ENCODE measurements at regions not wholly inside any gene's neighbourhood (a gene's known extent, or its start where the extent isn't known, plus 50 kb on each side); places are given as distances from the start of the nearest gene placed in this dataset.
"Not testable (repeated sequence)": the region's sequence is repeated elsewhere in the genome, so short reads cannot be mapped to it uniquely, and the experiment has no call there.

GRCh38 chr6:137978252-137978896 lies 111.3 kb downstream of the TNFAIP3 start:
- no peak overlapping the region for H3K4me3 Mint-ChIP-seq
- peaks cover 2% of the 10 kb centered on the region for H3K36me3 Mint-ChIP-seq (ENCODE audit: low read depth)
- no peaks in the 10 kb centered on the region for H3K27me3 Mint-ChIP-seq
- peaks cover 51% of the 10 kb centered on the region for H3K4me1 Mint-ChIP-seq (ENCODE audit: low read depth)
- H3K27ac Mint-ChIP-seq = no peak overlapping the region
- peaks cover 2% of the 10 kb centered on the region for H3K9me3 Mint-ChIP-seq

GRCh38 chr6:137979263-137979662 lies 112.2 kb downstream of the TNFAIP3 start:
- H3K4me1 Mint-ChIP-seq (ENCODE audit: low read depth) = peaks cover 42% of the 10 kb centered on the region

GRCh38 chr6:137980777-137981176 lies 113.7 kb downstream of the TNFAIP3 start:
- Mint-ChIP-seq H3K27ac (no peak overlapping the region), H3K27me3 (no peaks in the 10 kb centered on the region), H3K4me3 (no peak overlapping the region), H3K4me1 (ENCODE audit: low read depth) (peaks cover 27% of the 10 kb centered on the region), H3K36me3 (ENCODE audit: low read depth) (no peaks in the 10 kb centered on the region), H3K9me3 (no peaks in the 10 kb centered on the region)

More at GRCh38 chr6:137979263-137979662, 112.2 kb downstream of the TNFAIP3 start:
- not testable (repeated sequence) for H3K36me3 Mint-ChIP-seq (ENCODE audit: low read depth); H3K4me3 Mint-ChIP-seq; H3K9me3 Mint-ChIP-seq; H3K27me3 Mint-ChIP-seq; H3K27ac Mint-ChIP-seq

GRCh38 chr6:137981758-137982157 lies 114.7 kb downstream of the TNFAIP3 start:
- Mint-ChIP-seq H3K4me3 (no peak overlapping the region), H3K9me3 (no peaks in the 10 kb centered on the region), H3K4me1 (ENCODE audit: low read depth) (peaks cover 17% of the 10 kb centered on the region), H3K27me3 (no peaks in the 10 kb centered on the region), H3K27ac (no peak overlapping the region), H3K36me3 (ENCODE audit: low read depth) (no peaks in the 10 kb centered on the region)

- no peaks in the 10 kb centered on the region for H3K9me3 Mint-ChIP-seq
- no peaks in the 10 kb centered on the region for H3K27me3 Mint-ChIP-seq
- no peaks in the 10 kb centered on the region for H3K36me3 Mint-ChIP-seq (ENCODE audit: low read depth)
- H3K27ac Mint-ChIP-seq = peak overlapping the region; percentile 3
- no peak overlapping the region for H3K4me3 Mint-ChIP-seq
- peaks cover 11% of the 10 kb centered on the region for H3K4me1 Mint-ChIP-seq (ENCODE audit: low read depth)
Measured at GRCh38 chr6:137982418-137983189, 115.5 kb downstream of the TNFAIP3 start.

GRCh38 chr6:137983269-137983668 lies 116.2 kb downstream of the TNFAIP3 start:
- H3K4me3 Mint-ChIP-seq = no peak overlapping the region
- no peaks in the 10 kb centered on the region for H3K36me3 Mint-ChIP-seq (ENCODE audit: low read depth)
- no peaks in the 10 kb centered on the region for H3K9me3 Mint-ChIP-seq
- peaks cover 5% of the 10 kb centered on the region for H3K4me1 Mint-ChIP-seq (ENCODE audit: low read depth)
- H3K27me3 Mint-ChIP-seq = no peaks in the 10 kb centered on the region
- H3K27ac Mint-ChIP-seq = no peak overlapping the region

GRCh38 chr6:137989664-137990063 lies 117.6 kb downstream of the PERP start:
- Mint-ChIP-seq H3K36me3 (ENCODE audit: low read depth) (peaks cover 3% of the 10 kb centered on the region), H3K27me3 (peaks cover 16% of the 10 kb centered on the region), H3K4me3 (no peak overlapping the region), H3K27ac (no peak overlapping the region), H3K4me1 (ENCODE audit: low read depth) (no peaks in the 10 kb centered on the region), H3K9me3 (peaks cover 3% of the 10 kb centered on the region)

GRCh38 chr6:137995371-137995770 lies 111.8 kb downstream of the PERP start:
- peaks cover 6% of the 10 kb centered on the region for H3K9me3 Mint-ChIP-seq
- H3K4me1 Mint-ChIP-seq (ENCODE audit: low read depth) = peaks cover 3% of the 10 kb centered on the region
- H3K36me3 Mint-ChIP-seq (ENCODE audit: low read depth) = no peaks in the 10 kb centered on the region
- H3K27ac Mint-ChIP-seq = no peak overlapping the region
- H3K27me3 Mint-ChIP-seq = peaks cover 10% of the 10 kb centered on the region
- no peak overlapping the region for H3K4me3 Mint-ChIP-seq

GRCh38 chr6:137998461-137999019 lies 108.7 kb downstream of the PERP start:
- H3K9me3 Mint-ChIP-seq = peaks cover 6% of the 10 kb centered on the region
- H3K36me3 Mint-ChIP-seq (ENCODE audit: low read depth) = no peaks in the 10 kb centered on the region
- H3K27ac Mint-ChIP-seq = no peak overlapping the region
- peaks cover 3% of the 10 kb centered on the region for H3K4me1 Mint-ChIP-seq (ENCODE audit: low read depth)
- no peak overlapping the region for H3K4me3 Mint-ChIP-seq
- peaks cover 7% of the 10 kb centered on the region for H3K27me3 Mint-ChIP-seq

- H3K9me3 Mint-ChIP-seq = peaks cover 6% of the 10 kb centered on the region
- no peak overlapping the region for H3K27ac Mint-ChIP-seq
- peaks cover 3% of the 10 kb centered on the region for H3K27me3 Mint-ChIP-seq
- peaks cover 3% of the 10 kb centered on the region for H3K4me1 Mint-ChIP-seq (ENCODE audit: low read depth)
- no peaks in the 10 kb centered on the region for H3K36me3 Mint-ChIP-seq (ENCODE audit: low read depth)
- no peak overlapping the region for H3K4me3 Mint-ChIP-seq
Measured at GRCh38 chr6:137999815-138000214, 107.4 kb downstream of the PERP start.

- no peaks in the 10 kb centered on the region for H3K36me3 Mint-ChIP-seq (ENCODE audit: low read depth)
- H3K27ac Mint-ChIP-seq = no peak overlapping the region
- H3K9me3 Mint-ChIP-seq = peaks cover 6% of the 10 kb centered on the region
- H3K4me1 Mint-ChIP-seq (ENCODE audit: low read depth) = peaks cover 9% of the 10 kb centered on the region
- no peak overlapping the region for H3K4me3 Mint-ChIP-seq
- peaks cover 3% of the 10 kb centered on the region for H3K27me3 Mint-ChIP-seq
Measured at GRCh38 chr6:138000941-138001340, 106.3 kb downstream of the PERP start.

- Mint-ChIP-seq H3K36me3 (ENCODE audit: low read depth) (no peaks in the 10 kb centered on the region), H3K9me3 (peaks cover 6% of the 10 kb centered on the region), H3K4me1 (ENCODE audit: low read depth) (peaks cover 11% of the 10 kb centered on the region), H3K27me3 (peaks cover 3% of the 10 kb centered on the region), H3K27ac (no peak overlapping the region), H3K4me3 (no peak overlapping the region)
Measured at GRCh38 chr6:138001750-138002349, 105.4 kb downstream of the PERP start.

- Mint-ChIP-seq H3K36me3 (ENCODE audit: low read depth) (no peaks in the 10 kb centered on the region), H3K4me1 (ENCODE audit: low read depth) (peaks cover 9% of the 10 kb centered on the region), H3K4me3 (no peak overlapping the region), H3K27ac (no peak overlapping the region), H3K27me3 (peaks cover 3% of the 10 kb centered on the region), H3K9me3 (no peaks in the 10 kb centered on the region)
Measured at GRCh38 chr6:138004430-138005287, 102.6 kb downstream of the PERP start.

- Mint-ChIP-seq H3K4me3 (no peak overlapping the region), H3K9me3 (no peaks in the 10 kb centered on the region), H3K36me3 (ENCODE audit: low read depth) (no peaks in the 10 kb centered on the region), H3K4me1 (ENCODE audit: low read depth) (peaks cover 8% of the 10 kb centered on the region), H3K27me3 (peaks cover 3% of the 10 kb centered on the region), H3K27ac (no peak overlapping the region)
Measured at GRCh38 chr6:138005846-138006245, 101.4 kb downstream of the PERP start.
